ENCODE measurements at regions not wholly inside any gene's neighbourhood (a gene's known extent, or its start where the extent isn't known, plus 50 kb on each side); places are given as distances from the start of the nearest gene placed in this dataset.
"Not testable (repeated sequence)": the region's sequence is repeated elsewhere in the genome, so short reads cannot be mapped to it uniquely, and the experiment has no call there.

- DNase-seq (ENCODE audit: low read depth) = peak; percentile 78
These were observed 91.2 kb upstream of the C1QTNF7 start for GRCh38 chr4:15336410-15337167.

- not testable (repeated sequence) for DNase-seq (ENCODE audit: low read depth)
These were observed 90.6 kb upstream of the C1QTNF7 start for GRCh38 chr4:15337168-15337657.

DNA sequence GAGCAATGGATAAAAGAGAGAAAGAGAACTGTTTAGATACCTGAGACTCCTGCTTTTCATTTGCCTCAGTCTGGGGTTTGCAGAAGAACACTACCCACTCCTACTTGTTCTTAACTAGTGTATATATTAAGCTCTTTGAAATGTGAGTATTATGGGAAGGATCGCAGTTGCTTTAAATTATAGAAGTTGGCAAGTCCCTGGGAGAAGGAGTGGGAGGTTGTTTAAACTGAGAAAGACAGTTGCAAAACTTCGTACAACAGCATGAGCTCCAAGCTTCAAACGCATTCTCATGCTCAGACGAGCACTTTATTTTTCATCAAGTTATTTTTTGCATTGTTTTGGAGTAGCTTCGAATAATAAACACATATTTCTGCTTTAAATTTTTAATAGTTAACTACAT, 88.1 kb upstream of the C1QTNF7 start:
- no peak for DNase-seq (ENCODE audit: low read depth)

DNA sequence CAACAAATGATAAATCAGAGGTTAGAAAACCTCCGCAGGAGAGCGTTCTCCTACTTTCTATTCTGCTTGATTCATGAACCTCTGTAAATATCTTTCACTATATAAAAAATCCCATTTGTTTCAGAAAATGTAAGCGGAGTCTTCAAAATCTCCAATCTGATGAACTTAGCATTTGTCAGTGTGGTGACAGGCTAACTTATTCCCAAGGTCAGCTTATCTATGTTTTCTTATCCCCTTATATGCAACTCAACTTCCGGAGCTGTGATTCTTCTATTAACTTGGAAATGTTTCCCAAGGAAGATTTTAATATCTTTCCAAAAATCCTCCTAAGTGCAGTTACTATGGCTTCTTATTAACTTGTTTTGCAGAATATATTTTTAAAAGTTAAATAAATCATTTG, 87.5 kb upstream of the C1QTNF7 start:
- DNase-seq (ENCODE audit: low read depth) = no peak

DNA sequence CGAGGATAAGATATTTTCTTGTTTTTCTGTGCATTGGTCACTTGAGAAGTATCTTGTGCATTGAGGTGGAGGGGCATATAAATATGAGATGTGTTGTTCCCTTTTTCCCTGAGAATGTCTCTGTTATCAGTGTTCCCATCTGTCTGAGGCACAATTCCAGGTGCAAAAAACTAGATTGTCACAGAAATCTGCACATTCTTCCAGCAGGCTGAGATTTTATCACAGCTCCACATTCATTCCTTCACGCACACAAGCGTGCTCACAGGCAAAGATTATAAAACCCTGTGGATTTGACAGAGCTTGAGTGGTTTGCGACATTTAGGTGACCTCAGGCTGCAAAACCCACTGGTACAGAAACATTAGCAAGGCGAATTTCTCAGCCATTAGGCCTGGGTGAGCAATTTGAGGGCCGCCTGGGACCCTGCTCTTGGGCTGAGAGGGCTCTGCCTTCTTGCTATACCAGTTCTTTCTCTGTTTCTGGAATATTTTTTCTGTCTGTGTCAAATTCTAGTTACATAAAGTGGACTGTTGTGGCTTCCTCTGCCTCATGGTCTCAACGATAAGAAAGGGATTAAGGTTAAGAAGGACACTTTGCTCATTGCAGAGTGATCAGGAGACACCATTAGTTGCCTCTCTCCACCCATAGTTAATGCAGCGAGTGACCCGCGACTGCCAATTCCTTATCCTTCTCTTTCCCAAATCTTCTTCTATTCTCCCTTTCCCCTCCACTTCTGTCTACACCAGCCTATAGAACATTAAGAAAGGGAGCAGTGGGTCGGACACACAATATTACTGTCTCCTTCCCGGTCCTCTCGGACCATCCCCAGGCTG, 86.7 kb upstream of the C1QTNF7 start:
- DNase-seq (ENCODE audit: low read depth) = no peak

DNA sequence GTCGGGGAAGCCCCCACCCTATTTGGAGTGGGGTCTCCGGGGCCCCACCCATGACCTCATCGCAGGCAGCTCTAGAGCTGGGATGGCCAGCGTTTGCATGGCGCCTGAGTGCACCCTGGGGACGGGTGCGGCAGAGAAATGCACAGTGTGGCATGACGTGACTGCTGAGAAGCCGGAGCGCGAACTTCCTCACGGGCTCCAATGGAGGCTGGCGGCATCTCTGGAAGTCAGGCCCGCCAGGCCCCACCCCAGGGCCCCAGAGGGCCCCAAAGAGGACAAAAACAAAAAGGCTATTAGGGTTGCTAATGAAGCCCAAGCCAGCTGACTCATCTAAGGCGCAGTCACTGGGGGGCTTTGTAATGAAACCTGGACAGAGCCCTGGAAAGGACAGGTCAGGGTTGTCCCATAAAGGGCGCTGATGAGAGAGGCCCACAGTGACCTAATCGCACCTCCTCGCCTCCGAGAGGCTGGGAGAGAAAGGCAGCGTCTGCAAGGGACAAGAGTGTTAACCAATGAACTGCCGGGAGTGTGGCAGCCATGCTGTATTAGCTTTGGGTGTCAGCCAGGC, 86.0 kb upstream of the C1QTNF7 start:
- no peak for DNase-seq (ENCODE audit: low read depth)

DNA sequence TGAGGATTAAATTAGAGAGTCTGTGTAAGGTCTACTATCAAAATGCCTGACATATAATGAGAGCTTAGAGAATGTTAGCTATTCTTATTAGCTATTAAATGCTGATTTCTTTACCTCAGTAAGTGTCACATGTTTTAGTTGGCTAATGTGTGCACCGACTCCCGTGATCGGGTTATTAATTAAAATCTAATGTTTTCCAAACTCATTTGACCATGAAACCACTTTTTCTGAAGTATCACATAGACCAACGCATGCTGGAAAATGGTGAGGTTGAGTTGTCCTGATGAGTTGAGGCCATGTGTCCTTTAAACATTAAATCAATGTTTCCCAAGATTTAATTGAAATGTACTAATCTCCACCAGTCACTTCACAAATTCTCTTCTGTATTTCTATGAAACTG, 84.8 kb upstream of the C1QTNF7 start:
- DNase-seq (ENCODE audit: low read depth) = no peak

GRCh38 chr4:15343581-15343980, 84.3 kb upstream of the C1QTNF7 start:
- DNase-seq (ENCODE audit: low read depth) = peak; percentile 39

DNA sequence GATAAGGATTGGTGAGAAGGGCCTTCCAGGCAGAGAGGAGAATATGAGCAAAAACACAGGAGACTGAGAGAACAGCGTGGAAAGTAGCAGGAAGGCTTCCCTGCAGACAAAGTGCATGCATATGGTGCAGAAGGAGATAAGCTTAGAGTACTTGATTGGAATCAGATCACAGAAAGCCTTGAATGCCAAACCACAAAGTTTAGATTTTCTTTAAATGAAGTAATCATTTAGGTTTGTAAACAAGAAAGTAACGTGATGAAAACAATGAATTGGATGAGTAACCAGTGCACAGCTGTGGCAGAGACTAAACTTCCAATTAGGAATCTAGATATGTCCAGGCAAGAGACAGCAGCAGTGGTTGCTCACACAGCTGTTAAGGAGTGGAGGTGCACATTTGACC, 83.8 kb upstream of the C1QTNF7 start:
- peak; percentile 67 for DNase-seq (ENCODE audit: low read depth)

GRCh38 chr4:15345134-15345533, 82.7 kb upstream of the C1QTNF7 start:
- no peak for DNase-seq (ENCODE audit: low read depth)

DNA sequence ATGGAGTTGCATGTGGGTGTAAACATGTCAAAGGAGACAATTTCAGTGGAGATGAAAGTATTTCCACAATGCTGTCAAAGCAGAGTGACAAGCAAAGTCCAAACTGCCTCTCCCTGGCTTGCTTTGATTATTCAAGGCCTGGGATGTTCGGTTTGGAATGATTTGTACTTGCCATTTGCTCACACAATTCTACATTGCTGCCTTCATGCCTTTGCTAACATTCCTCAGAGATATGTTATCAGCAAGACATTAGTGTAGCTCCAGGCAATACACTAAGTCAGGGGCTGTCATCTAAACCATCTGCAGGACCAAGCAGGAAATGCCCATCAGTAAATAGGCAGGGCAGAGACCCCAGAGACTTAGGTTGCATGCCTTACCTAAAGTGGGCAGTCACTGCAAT, 79.6 kb upstream of the C1QTNF7 start:
- DNase-seq (ENCODE audit: low read depth) = no peak

DNA sequence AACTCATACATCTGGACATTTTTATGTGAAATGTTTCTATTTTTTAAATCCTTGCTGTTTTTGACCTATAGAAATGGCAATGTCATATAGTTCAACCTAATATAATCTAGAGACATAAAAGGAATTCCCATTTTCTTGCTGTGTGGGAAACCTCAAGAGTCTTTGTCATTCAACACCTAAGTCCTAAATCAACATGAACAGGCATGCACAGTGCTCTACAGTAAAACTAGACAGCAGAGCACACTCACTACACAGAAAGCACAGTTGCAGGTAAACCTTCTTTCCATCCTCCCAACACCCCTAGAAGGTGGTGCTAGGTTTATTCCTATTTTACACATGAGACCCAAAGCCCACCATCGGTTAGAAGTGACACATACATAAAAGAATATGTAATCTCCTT, 79.1 kb upstream of the C1QTNF7 start:
- DNase-seq (ENCODE audit: low read depth) = no peak

DNA sequence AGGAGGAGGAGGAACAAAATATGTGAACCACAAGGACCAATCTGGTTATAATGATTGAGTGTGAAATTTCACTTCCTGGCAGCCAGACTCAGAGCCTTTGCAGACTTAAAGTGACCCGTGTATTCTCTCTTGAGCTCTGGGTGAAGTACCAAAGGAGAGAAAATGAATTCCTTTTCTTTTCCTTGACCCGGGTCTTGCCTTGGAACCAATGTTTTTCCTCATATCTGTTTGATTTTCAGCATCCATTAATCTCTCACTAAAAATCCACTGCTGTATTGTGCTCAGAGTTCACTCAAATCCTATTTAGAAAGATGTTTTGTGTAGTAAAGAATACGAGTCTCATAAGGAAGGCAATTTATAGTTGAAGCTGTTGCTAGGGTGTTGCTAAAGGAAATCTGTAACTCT, 78.3 kb upstream of the C1QTNF7 start:
- no peak for DNase-seq (ENCODE audit: low read depth)

- DNase-seq (ENCODE audit: low read depth) = no peak
These were observed 77.9 kb upstream of the C1QTNF7 start for GRCh38 chr4:15349965-15350364.

DNA sequence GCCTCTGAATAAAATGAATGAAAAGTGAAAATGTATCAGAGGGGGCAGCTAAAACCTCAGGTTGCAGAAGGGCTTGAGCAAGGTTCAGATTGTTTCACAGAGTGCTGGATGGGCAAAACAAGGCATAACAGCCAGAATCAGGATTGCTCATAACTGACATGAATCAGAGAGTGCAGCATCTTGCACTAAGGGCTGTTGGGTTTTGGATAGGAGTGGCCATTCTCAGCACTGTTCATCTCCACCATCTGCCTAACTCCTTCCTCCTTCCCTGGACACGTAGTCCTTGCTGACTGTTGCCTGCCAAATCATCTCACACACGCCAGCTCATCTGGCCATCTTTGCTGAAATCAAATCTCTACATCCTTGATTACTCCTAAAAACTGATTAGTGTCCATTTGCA, 75.3 kb upstream of the C1QTNF7 start:
- DNase-seq (ENCODE audit: low read depth) = no peak

DNA sequence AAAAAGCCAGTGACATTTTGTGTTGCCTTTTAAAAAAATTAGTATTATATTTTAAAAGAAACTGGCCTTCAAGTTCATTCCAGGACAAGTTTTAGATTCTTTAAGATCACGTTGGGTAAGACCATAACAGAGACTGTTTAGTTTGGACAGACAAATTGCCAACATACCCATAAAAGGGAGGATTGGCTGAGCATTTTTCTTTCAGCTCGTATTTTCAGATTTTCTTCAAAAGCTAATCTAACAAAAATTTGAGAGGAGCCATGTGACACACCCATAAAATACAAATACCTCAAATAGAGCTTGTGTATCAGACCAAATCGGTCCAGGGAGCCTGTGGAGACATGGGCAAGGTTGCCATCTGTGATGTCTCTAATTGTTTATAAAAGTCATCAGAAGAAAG, 74.6 kb upstream of the C1QTNF7 start:
- DNase-seq (ENCODE audit: low read depth) = no peak

GRCh38 chr4:15354371-15355297, 73.2 kb upstream of the C1QTNF7 start:
- no peak for DNase-seq (ENCODE audit: low read depth)

- DNase-seq (ENCODE audit: low read depth) = no peak
These were observed 66.3 kb upstream of the C1QTNF7 start for GRCh38 chr4:15361529-15361928.

DNA sequence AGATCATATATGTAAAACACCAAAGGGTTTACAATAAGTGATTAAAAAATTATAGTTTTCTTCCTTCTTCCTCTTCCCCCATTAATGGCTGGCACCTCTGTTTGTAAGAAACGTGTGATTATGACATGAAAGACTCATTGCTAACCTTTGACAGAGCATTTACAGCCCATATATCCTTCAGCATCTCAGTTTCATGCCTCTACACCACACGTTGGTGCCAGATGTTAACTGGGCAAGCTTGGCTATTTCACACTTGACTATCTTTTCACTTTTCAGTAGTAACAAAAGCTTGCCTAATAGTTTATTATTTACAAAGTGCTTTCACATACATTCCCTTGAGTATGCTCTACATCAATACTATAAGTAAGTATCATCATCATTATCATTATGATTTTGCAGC, 65.3 kb upstream of the C1QTNF7 start:
- DNase-seq (ENCODE audit: low read depth) = no peak

GRCh38 chr4:15364183-15364582, 63.6 kb upstream of the C1QTNF7 start:
- DNase-seq (ENCODE audit: low read depth) = no peak

- no peak for DNase-seq (ENCODE audit: low read depth)
These were observed 62.2 kb upstream of the C1QTNF7 start for GRCh38 chr4:15365641-15366040.

GRCh38 chr4:15366721-15367120, 61.1 kb upstream of the C1QTNF7 start:
- peak; percentile 61 for DNase-seq (ENCODE audit: low read depth)
